Stimulated activated naive CD8-positive, alpha-beta T cell treated with anti-CD3 and anti-CD28 coated beads, Interleukin-15, Interleukin-2, amounts not matched to agents 100 ng/mL and 50 ng/mL, for 24 hours (primary cell): ENCODE measurements at regions not wholly inside any gene's neighbourhood (a gene's known extent, or its start where the extent isn't known, plus 50 kb on each side); places are given as distances from the start of the nearest gene placed in this dataset.

Source experiments
- H3K27ac Mint-ChIP-seq: one replicate; pipeline ENCODE4 v1.8.0; 2021; ENCODE audit warnings: mild to moderate bottlenecking, mixed read lengths
- H3K27me3 Mint-ChIP-seq: one replicate; pipeline ENCODE4 v1.8.0; 2021; ENCODE audit warnings: mixed read lengths
- H3K36me3 Mint-ChIP-seq: one replicate; pipeline ENCODE4 v1.8.0; 2021; ENCODE audit warnings: low read depth, mixed read lengths
- H3K4me1 Mint-ChIP-seq: one replicate; pipeline ENCODE4 v1.8.0; 2021; ENCODE audit warnings: low read depth, mixed read lengths
- H3K4me3 Mint-ChIP-seq: one replicate; pipeline ENCODE4 v1.8.0; 2021; ENCODE audit warnings: mild to moderate bottlenecking, mixed read lengths
- H3K9me3 Mint-ChIP-seq: one replicate; pipeline ENCODE4 v1.8.0; 2021; ENCODE audit warnings: mixed read lengths

GRCh38 chr10:123446449-123447156 is 219.6 kb upstream of the GPR26 start:
- H3K27ac Mint-ChIP-seq: no peak overlapping the region

GRCh38 chr10:123449234-123449962 is 216.8 kb upstream of the GPR26 start:
- no peak overlapping the region for H3K4me3 Mint-ChIP-seq
- no peaks in the 10 kb centered on the region for H3K36me3 Mint-ChIP-seq
- no peak overlapping the region for H3K27ac Mint-ChIP-seq
- H3K9me3 Mint-ChIP-seq: no peaks in the 10 kb centered on the region
- no peaks in the 10 kb centered on the region for H3K4me1 Mint-ChIP-seq
- peaks cover 5% of the 10 kb centered on the region for H3K27me3 Mint-ChIP-seq

More at GRCh38 chr10:123446449-123447156, 219.6 kb upstream of the GPR26 start:
- no peaks in the 10 kb centered on the region for H3K4me1 Mint-ChIP-seq
- peaks cover 3% of the 10 kb centered on the region for H3K27me3 Mint-ChIP-seq
- no peaks in the 10 kb centered on the region for H3K36me3 Mint-ChIP-seq
- H3K9me3 Mint-ChIP-seq: no peaks in the 10 kb centered on the region
- H3K4me3 Mint-ChIP-seq: no peak overlapping the region

GRCh38 chr10:123450956-123451605 is 215.1 kb upstream of the GPR26 start:
- Mint-ChIP-seq H3K4me1 (no peaks in the 10 kb centered on the region), H3K27me3 (peaks cover 5% of the 10 kb centered on the region)

GRCh38 chr10:123451618-123452245 is 214.4 kb upstream of the GPR26 start:
- peaks cover 5% of the 10 kb centered on the region for H3K27me3 Mint-ChIP-seq
- no peaks in the 10 kb centered on the region for H3K4me1 Mint-ChIP-seq
- H3K4me3 Mint-ChIP-seq: no peak overlapping the region
- H3K36me3 Mint-ChIP-seq: no peaks in the 10 kb centered on the region
- no peak overlapping the region for H3K27ac Mint-ChIP-seq
- no peaks in the 10 kb centered on the region for H3K9me3 Mint-ChIP-seq

More at GRCh38 chr10:123450956-123451605, 215.1 kb upstream of the GPR26 start:
- Mint-ChIP-seq H3K36me3 (no peaks in the 10 kb centered on the region), H3K27ac (no peak overlapping the region), H3K4me3 (no peak overlapping the region), H3K9me3 (no peaks in the 10 kb centered on the region)

- no peak overlapping the region for H3K27ac Mint-ChIP-seq
- H3K9me3 Mint-ChIP-seq: no peaks in the 10 kb centered on the region
- no peaks in the 10 kb centered on the region for H3K36me3 Mint-ChIP-seq
- H3K4me1 Mint-ChIP-seq: no peaks in the 10 kb centered on the region
- peaks cover 4% of the 10 kb centered on the region for H3K27me3 Mint-ChIP-seq
- no peak overlapping the region for H3K4me3 Mint-ChIP-seq
Measured at GRCh38 chr10:123454987-123455386, 211.2 kb upstream of the GPR26 start.

- no peaks in the 10 kb centered on the region for H3K36me3 Mint-ChIP-seq
- H3K27ac Mint-ChIP-seq: no peak overlapping the region
- H3K27me3 Mint-ChIP-seq: peaks cover 3% of the 10 kb centered on the region
- no peak overlapping the region for H3K4me3 Mint-ChIP-seq
- no peaks in the 10 kb centered on the region for H3K4me1 Mint-ChIP-seq
- H3K9me3 Mint-ChIP-seq: no peaks in the 10 kb centered on the region
Measured at GRCh38 chr10:123455861-123456260, 210.3 kb upstream of the GPR26 start.

GRCh38 chr10:123458933-123459332 is 207.2 kb upstream of the GPR26 start:
- no peaks in the 10 kb centered on the region for H3K36me3 Mint-ChIP-seq
- H3K27ac Mint-ChIP-seq: no peak overlapping the region
- no peak overlapping the region for H3K4me3 Mint-ChIP-seq
- no peaks in the 10 kb centered on the region for H3K27me3 Mint-ChIP-seq
- no peaks in the 10 kb centered on the region for H3K9me3 Mint-ChIP-seq
- no peaks in the 10 kb centered on the region for H3K4me1 Mint-ChIP-seq

GRCh38 chr10:123459371-123460091 is 206.6 kb upstream of the GPR26 start:
- Mint-ChIP-seq H3K27me3 (no peaks in the 10 kb centered on the region), H3K4me3 (no peak overlapping the region), H3K9me3 (no peaks in the 10 kb centered on the region), H3K4me1 (no peaks in the 10 kb centered on the region), H3K27ac (no peak overlapping the region), H3K36me3 (no peaks in the 10 kb centered on the region)

GRCh38 chr10:123462246-123462645 is 203.9 kb upstream of the GPR26 start:
- Mint-ChIP-seq H3K36me3 (no peaks in the 10 kb centered on the region), H3K4me3 (no peak overlapping the region), H3K9me3 (no peaks in the 10 kb centered on the region), H3K27me3 (no peaks in the 10 kb centered on the region), H3K27ac (no peak overlapping the region), H3K4me1 (no peaks in the 10 kb centered on the region)

- H3K4me1 Mint-ChIP-seq: no peaks in the 10 kb centered on the region
- H3K4me3 Mint-ChIP-seq: no peak overlapping the region
- H3K27ac Mint-ChIP-seq: no peak overlapping the region
- no peaks in the 10 kb centered on the region for H3K36me3 Mint-ChIP-seq
- no peaks in the 10 kb centered on the region for H3K27me3 Mint-ChIP-seq
- H3K9me3 Mint-ChIP-seq: no peaks in the 10 kb centered on the region
Measured at GRCh38 chr10:123462756-123463155, 203.4 kb upstream of the GPR26 start.

GRCh38 chr10:123463181-123463580 is 203.0 kb upstream of the GPR26 start:
- Mint-ChIP-seq H3K4me3 (no peak overlapping the region), H3K4me1 (no peaks in the 10 kb centered on the region), H3K27ac (no peak overlapping the region), H3K36me3 (no peaks in the 10 kb centered on the region), H3K27me3 (no peaks in the 10 kb centered on the region), H3K9me3 (no peaks in the 10 kb centered on the region)

- Mint-ChIP-seq H3K27ac (no peak overlapping the region), H3K9me3 (no peaks in the 10 kb centered on the region), H3K4me1 (no peaks in the 10 kb centered on the region), H3K36me3 (no peaks in the 10 kb centered on the region), H3K27me3 (peaks cover 1% of the 10 kb centered on the region), H3K4me3 (no peak overlapping the region)
Measured at GRCh38 chr10:123463698-123464097, 202.5 kb upstream of the GPR26 start.

- H3K4me3 Mint-ChIP-seq: no peak overlapping the region
- H3K9me3 Mint-ChIP-seq: no peaks in the 10 kb centered on the region
- H3K27ac Mint-ChIP-seq: no peak overlapping the region
Measured at GRCh38 chr10:123464430-123465323, 201.5 kb upstream of the GPR26 start.

More at GRCh38 chr10:123464430-123465323, 201.5 kb upstream of the GPR26 start:
- Mint-ChIP-seq H3K36me3 (no peaks in the 10 kb centered on the region), H3K27me3 (peaks cover 6% of the 10 kb centered on the region), H3K4me1 (no peaks in the 10 kb centered on the region)
